GM06990 (cell line): ENCODE measurements at regions not wholly inside any gene's neighbourhood (a gene's known extent, or its start where the extent isn't known, plus 50 kb on each side); places are given as distances from the start of the nearest gene placed in this dataset.

Experiments
- DNase-seq: peaks from one replicate; pipeline ENCODE4 v3.0.0-alpha.2; 2011; ENCODE audit not compliant: insufficient read length; ENCODE audit errors: extremely low read depth
- H3K27me3 ChIP-seq: replicated peaks from 2 replicates; pipeline ENCODE4 v1.6.0; 2011; ENCODE audit warnings: low read length; ENCODE audit not compliant: control insufficient read depth, insufficient read depth
- H3K36me3 ChIP-seq: 2 replicates; pipeline ENCODE4 v1.5.1; 2011; ENCODE audit warnings: low read length; ENCODE audit not compliant: control insufficient read depth, insufficient read depth
- H3K4me3 ChIP-seq: replicated peaks from 2 replicates; pipeline ENCODE4 v1.5.1; 2011; ENCODE audit warnings: low read depth, mild to moderate bottlenecking, control low read depth, low read length
- TF ChIP-seq, protein P1 (sequence below): IDR thresholded peaks from 2 replicates; pipeline ENCODE4 v1.5.1; 2011; ENCODE audit warnings: low read length, control low read depth, mild to moderate bottlenecking, inconsistent platforms; ENCODE audit not compliant: insufficient read depth, poor library complexity, severe bottlenecking

DNA sequence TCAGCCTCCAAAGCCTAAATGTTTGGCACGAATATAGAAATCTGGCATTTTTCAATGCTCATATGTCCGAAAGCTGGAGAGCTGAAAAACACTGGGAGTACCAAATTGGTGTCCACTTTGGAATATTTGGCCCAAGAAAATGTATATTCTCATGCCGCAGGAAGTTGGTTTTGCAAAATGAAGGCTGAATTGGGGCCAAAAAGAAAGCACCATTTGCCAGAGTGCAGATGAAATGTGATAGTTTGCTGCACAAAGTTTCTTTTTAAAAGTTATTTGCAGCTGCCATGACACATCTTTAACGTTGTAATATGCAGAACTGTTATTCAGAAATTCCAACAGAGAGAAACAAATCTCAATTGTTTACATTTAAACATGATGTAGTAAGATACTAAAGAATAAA, 124.2 kb upstream of the LYPLAL1 start:
- H3K4me3 ChIP-seq: no peak overlapping the region
- DNase-seq: no peak
- H3K36me3 ChIP-seq: no peaks in the 10 kb centered on the region
- TF ChIP-seq, protein P1, sequence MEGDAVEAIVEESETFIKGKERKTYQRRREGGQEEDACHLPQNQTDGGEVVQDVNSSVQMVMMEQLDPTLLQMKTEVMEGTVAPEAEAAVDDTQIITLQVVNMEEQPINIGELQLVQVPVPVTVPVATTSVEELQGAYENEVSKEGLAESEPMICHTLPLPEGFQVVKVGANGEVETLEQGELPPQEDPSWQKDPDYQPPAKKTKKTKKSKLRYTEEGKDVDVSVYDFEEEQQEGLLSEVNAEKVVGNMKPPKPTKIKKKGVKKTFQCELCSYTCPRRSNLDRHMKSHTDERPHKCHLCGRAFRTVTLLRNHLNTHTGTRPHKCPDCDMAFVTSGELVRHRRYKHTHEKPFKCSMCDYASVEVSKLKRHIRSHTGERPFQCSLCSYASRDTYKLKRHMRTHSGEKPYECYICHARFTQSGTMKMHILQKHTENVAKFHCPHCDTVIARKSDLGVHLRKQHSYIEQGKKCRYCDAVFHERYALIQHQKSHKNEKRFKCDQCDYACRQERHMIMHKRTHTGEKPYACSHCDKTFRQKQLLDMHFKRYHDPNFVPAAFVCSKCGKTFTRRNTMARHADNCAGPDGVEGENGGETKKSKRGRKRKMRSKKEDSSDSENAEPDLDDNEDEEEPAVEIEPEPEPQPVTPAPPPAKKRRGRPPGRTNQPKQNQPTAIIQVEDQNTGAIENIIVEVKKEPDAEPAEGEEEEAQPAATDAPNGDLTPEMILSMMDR: no peak
- no peaks in the 10 kb centered on the region for H3K27me3 ChIP-seq

DNA sequence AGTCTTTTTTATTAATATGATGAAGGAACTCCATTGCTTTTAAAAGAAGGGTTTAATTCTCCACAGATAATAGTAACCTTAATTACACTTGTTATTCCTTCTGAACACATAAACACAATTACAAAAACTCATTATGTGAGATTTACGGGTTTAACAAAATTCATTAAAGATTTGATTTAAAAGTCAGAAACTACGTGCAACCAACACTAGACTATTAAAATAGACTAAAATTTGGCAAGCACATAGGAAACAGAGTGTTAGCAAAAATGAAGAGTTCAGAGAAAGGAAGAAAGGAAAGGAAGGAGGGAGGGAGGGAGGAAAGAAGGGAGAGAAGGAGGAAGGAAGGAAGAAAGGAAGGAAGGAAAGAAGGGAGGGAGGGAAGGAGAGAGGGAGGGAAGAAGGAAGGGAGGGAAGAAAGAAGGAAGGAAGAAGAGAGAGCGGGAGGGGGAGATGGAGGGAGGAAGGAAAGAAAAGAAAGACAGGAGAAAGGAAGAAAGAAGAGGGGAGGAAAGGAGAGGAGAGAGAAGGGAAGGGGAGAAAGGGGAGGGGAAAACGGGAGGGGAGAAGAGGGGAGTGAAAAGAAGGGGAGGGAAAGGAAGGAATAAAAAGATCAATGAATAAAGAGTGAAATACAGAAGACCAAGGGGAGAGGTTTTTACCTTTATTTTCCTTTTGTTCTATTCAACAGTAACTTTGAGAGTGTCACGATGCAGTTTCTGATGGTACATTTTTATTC, 123.4 kb upstream of the LYPLAL1 start:
- no peak for DNase-seq
- no peaks in the 10 kb centered on the region for H3K36me3 ChIP-seq
- TF ChIP-seq, protein P1: no peak
- H3K27me3 ChIP-seq: no peaks in the 10 kb centered on the region
- H3K4me3 ChIP-seq: no peak overlapping the region

DNA sequence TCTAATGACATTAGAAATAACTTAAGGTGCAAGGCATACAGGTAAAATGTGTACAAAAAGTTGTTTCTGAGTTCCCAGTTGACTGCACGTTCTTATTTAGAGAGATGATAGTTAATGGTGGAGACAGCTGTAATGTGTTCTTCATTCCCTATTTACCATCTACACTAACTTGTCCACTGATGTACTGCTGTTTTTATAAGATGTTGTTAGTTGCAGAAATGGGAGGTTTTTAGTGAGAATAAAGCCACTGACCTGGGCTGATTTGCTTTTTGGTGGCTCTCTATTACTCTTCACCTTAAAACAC, 122.9 kb upstream of the LYPLAL1 start:
- no peak for DNase-seq
- TF ChIP-seq, protein P1: no peak
- Histone ChIP-seq H3K4me3 (no peak overlapping the region), H3K27me3 (no peaks in the 10 kb centered on the region), H3K36me3 (no peaks in the 10 kb centered on the region)

DNA sequence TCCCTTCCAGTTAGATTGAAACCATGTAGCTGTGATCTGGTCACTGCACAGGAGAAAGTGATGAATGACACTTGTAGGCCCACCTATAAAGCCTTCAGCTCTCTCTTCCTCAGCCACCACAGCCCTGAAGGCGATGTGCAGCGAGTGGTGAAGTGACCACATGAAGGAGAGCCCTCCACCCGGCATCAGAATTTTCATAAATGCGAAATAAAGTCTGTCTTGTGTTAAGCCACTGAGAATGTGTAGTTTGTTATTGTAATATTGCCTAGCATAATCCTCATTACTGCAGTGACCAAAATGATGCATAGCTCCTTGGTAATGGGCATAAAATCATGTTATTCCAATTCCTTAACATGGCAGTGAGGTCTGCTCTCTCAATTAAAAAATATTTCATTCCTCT, 122.1 kb upstream of the LYPLAL1 start:
- TF ChIP-seq, protein P1: no peak
- no peak for DNase-seq
- Histone ChIP-seq H3K27me3 (no peaks in the 10 kb centered on the region), H3K36me3 (no peaks in the 10 kb centered on the region), H3K4me3 (no peak overlapping the region)

DNA sequence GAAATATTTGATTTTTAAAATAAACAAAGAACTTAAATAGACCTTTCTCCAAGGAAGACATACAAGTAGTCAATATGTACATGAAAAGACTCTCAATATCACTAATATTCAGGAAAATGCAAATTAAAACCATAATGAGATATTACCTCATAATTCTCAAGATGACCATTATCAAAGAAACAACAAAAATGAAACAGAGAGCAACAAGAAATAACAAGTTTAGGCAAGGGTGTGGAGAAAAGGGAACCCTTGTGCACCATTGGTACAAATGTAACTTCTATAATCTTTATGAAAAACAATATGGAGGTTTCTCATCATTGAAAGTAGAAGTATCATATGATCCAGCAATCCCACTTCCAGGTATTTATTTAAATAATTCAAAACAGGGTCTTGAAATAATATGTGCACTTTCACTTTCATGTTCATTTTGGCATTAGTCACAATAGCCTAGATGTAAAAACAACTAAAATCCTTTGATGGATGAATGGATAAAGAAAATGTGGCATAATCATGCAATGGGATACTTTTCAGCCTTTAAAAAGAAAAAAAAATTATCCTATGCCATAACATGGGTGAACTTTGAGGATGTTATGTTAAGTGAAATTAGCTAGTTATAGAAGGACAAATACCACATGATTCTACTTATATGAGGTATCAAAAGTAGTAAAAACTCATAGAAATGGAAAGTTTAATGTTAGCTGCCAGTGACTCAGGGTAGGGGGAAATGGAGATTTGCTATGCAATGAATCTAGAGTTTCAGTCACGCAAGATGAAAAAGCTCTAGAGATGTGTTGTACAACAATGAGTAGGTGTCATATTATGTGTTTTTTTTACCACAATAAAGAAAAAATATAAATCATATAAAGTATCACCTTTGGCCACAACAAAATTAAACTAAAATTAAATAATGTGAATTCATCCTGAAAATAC, 114.5 kb upstream of the LYPLAL1 start:
- DNase-seq: no peak
- no peaks in the 10 kb centered on the region for H3K27me3 ChIP-seq
- H3K4me3 ChIP-seq: no peak overlapping the region
- TF ChIP-seq, protein P1: no peak
- no peaks in the 10 kb centered on the region for H3K36me3 ChIP-seq
